DND-41 (cell line): ENCODE measurements at regions not wholly inside any gene's neighbourhood (a gene's known extent, or its start where the extent isn't known, plus 50 kb on each side); places are given as distances from the start of the nearest gene placed in this dataset.

Experiments
- ATAC-seq: fragments of 200-7000 bp; cut with Tn5 transposase; 3 replicates; pipeline ENCODE4 v1.9.1; 2021; ENCODE audit warnings: low read depth; ENCODE audit not compliant: insufficient read depth
- DNase-seq: peaks from one replicate; pipeline ENCODE4 v3.0.0-alpha.2; 2020
- H2AFZ ChIP-seq: 2 replicates; pipeline ENCODE4 v1.6.0; 2012; ENCODE audit warnings: low read depth, low read length
- H3K27ac ChIP-seq: 2 replicates; pipeline ENCODE4 v1.5.1; 2012; ENCODE audit warnings: low read length, inconsistent platforms
- H3K27me3 ChIP-seq: fragments of 200-600 bp; sonication (generic); 2 replicates; pipeline ENCODE4 v1.6.0; 2012; ENCODE audit warnings: low read length, mild to moderate bottlenecking, inconsistent platforms; ENCODE audit not compliant: insufficient read depth, poor library complexity
- H3K36me3 ChIP-seq: 2 replicates; pipeline ENCODE4 v1.5.1; 2012; ENCODE audit warnings: low read length, inconsistent platforms; ENCODE audit not compliant: insufficient read depth
- H3K4me1 ChIP-seq: 2 replicates; pipeline ENCODE4 v1.5.1; 2012; ENCODE audit warnings: mild to moderate bottlenecking, low read length; ENCODE audit not compliant: insufficient read depth
- H3K4me2 ChIP-seq: 2 replicates; pipeline ENCODE4 v1.6.0; 2012; ENCODE audit warnings: mild to moderate bottlenecking, moderate library complexity, low read length, inconsistent platforms; ENCODE audit not compliant: insufficient read depth
- H3K4me3 ChIP-seq, 2 experiments: fragments of 200-600 bp in 1 of 2; shearing (Covaris generic) in 1 of 2; 2 replicates each; pipeline ENCODE4 v1.5.1; 2012 to 2016; ENCODE audit warnings: inconsistent platforms in 2 of 2, low read length in 2 of 2, mild to moderate bottlenecking in 2 of 2, low read depth in 1 of 2, moderate library complexity in 1 of 2
- H3K79me2 ChIP-seq: 2 replicates; pipeline ENCODE4 v1.6.0; 2012; ENCODE audit warnings: low read length, inconsistent platforms; ENCODE audit not compliant: insufficient read depth
- H3K9ac ChIP-seq: 2 replicates; pipeline ENCODE4 v1.6.0; 2012; ENCODE audit warnings: low read depth, mild to moderate bottlenecking, inconsistent platforms, low read length, moderate library complexity
- H3K9me3 ChIP-seq: 2 replicates; pipeline ENCODE4 v1.5.1; 2012; ENCODE audit warnings: low read length, moderate library complexity, mild to moderate bottlenecking, inconsistent platforms; ENCODE audit not compliant: insufficient read depth, severe bottlenecking
- H4K20me1 ChIP-seq: 2 replicates; pipeline ENCODE4 v1.6.0; 2012; ENCODE audit warnings: low read length; ENCODE audit not compliant: insufficient read depth
- EZH2 ChIP-seq: IDR thresholded peaks from 3 replicates; pipeline ENCODE4 v1.6.1; 2012; ENCODE audit warnings: borderline replicate concordance, low read depth, mild to moderate bottlenecking, moderate library complexity, low read length, inconsistent platforms; ENCODE audit not compliant: severe bottlenecking
- TF ChIP-seq, protein P1 (sequence below): IDR thresholded peaks from 2 replicates; pipeline ENCODE4 v1.5.1; 2012; ENCODE audit warnings: borderline replicate concordance, low read length, moderate library complexity, mild to moderate bottlenecking; ENCODE audit not compliant: poor library complexity, severe bottlenecking; ENCODE audit errors: extremely low read depth

DNA sequence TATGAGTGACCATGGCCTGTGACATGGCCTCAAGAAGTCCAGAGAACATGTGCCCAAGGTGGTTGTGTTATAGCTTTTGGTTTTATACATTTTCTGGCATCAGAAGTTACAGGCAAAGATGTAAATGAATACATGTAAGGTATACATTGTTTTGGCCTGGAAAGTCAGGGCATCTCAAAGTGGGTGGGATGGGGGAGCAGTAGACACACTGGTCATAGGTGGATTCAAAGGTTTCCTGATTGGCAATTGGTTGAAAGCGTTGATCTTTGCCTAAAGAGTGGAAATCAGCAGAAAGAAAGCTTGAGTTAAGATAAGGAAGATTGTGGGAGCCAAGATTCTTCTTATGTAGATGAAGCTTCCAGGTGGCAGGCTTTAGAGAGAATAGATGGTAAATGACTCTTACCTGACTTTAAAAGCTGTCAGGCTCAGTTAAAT lies 62.1 kb upstream of the DYNAP start:
- no peaks in the 10 kb centered on the region for H3K79me2 ChIP-seq
- no peak overlapping the region for H3K4me3 ChIP-seq
- H3K9me3 ChIP-seq, result no peaks in the 10 kb centered on the region
- no peak overlapping the region for H2AFZ ChIP-seq
- no peak for ATAC-seq
- TF ChIP-seq, protein P1, sequence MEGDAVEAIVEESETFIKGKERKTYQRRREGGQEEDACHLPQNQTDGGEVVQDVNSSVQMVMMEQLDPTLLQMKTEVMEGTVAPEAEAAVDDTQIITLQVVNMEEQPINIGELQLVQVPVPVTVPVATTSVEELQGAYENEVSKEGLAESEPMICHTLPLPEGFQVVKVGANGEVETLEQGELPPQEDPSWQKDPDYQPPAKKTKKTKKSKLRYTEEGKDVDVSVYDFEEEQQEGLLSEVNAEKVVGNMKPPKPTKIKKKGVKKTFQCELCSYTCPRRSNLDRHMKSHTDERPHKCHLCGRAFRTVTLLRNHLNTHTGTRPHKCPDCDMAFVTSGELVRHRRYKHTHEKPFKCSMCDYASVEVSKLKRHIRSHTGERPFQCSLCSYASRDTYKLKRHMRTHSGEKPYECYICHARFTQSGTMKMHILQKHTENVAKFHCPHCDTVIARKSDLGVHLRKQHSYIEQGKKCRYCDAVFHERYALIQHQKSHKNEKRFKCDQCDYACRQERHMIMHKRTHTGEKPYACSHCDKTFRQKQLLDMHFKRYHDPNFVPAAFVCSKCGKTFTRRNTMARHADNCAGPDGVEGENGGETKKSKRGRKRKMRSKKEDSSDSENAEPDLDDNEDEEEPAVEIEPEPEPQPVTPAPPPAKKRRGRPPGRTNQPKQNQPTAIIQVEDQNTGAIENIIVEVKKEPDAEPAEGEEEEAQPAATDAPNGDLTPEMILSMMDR, result no peak
- no peak for TF ChIP-seq EZH2
- H4K20me1 ChIP-seq, result no peaks in the 10 kb centered on the region
- H3K27ac ChIP-seq, result no peak overlapping the region
- H3K4me2 ChIP-seq, result no peak overlapping the region
- no peaks in the 10 kb centered on the region for H3K4me1 ChIP-seq
- DNase-seq, result no peak
- H3K9ac ChIP-seq, result no peak overlapping the region
- no peaks in the 10 kb centered on the region for H3K36me3 ChIP-seq
- H3K27me3 ChIP-seq, result no peaks in the 10 kb centered on the region

DNA sequence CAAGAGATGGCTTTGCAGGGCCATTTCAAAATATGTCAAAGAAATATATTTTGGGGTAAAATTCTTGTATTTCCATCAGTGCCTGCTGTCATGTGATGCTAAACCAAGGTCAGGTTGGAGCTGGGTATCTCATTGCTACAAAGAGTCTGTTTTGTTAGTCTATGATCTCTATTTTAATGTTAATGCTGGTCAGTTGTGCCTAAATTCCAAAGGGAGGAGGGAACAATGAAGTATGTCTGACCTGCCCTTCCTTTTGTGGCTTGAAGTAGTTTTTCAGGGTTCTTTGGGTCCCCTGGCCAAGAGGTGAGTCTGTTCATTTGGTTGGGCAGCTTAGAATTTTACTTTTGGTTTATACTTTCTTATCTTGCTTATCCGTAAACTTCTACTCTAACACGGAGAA lies 61.6 kb upstream of the DYNAP start:
- Histone ChIP-seq H3K4me3 (no peak overlapping the region), H4K20me1 (no peaks in the 10 kb centered on the region), H3K4me2 (no peak overlapping the region), H2AFZ (no peak overlapping the region), H3K4me1 (no peaks in the 10 kb centered on the region), H3K79me2 (no peaks in the 10 kb centered on the region), H3K36me3 (no peaks in the 10 kb centered on the region), H3K9ac (no peak overlapping the region), H3K27ac (no peak overlapping the region), H3K9me3 (no peaks in the 10 kb centered on the region), H3K27me3 (no peaks in the 10 kb centered on the region)
- DNase-seq (no peak), ATAC-seq (no peak)
- TF ChIP-seq EZH2, result no peak
- TF ChIP-seq, protein P1, result no peak

DNA sequence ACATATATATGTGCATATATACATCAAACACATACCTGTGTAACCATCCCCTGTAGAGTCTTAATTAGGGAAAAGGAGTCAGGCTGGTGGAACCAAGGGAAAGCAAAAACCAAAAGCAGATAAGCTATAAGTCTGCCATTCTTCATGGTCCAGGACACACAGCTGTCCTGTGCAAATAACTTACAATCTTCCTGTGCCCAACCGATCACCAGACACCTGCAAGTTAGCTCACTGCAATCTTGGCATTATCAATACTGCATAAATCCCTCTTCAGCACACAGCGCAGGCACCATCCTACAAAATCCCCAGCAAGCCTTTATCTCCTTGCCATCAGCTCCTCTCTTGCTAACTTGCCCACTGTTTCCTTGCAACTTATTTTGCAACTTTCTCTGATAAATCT lies 60.8 kb upstream of the DYNAP start:
- peaks cover 6% of the 10 kb centered on the region for H3K9me3 ChIP-seq
- H3K27ac ChIP-seq, result no peak overlapping the region
- H3K4me2 ChIP-seq, result no peak overlapping the region
- H3K27me3 ChIP-seq, result no peaks in the 10 kb centered on the region
- TF ChIP-seq EZH2, result no peak
- TF ChIP-seq, protein P1, result no peak
- H3K4me1 ChIP-seq, result no peaks in the 10 kb centered on the region
- H4K20me1 ChIP-seq, result no peaks in the 10 kb centered on the region
- H3K36me3 ChIP-seq, result no peaks in the 10 kb centered on the region
- DNase-seq, result no peak
- H3K4me3 ChIP-seq, result no peak overlapping the region
- ATAC-seq, result no peak
- H3K9ac ChIP-seq, result no peak overlapping the region
- no peak overlapping the region for H2AFZ ChIP-seq
- no peaks in the 10 kb centered on the region for H3K79me2 ChIP-seq
